Adrenal gland (tissue), 9 donors: ENCODE measurements at regions not wholly inside any gene's neighbourhood (a gene's known extent, or its start where the extent isn't known, plus 50 kb on each side); places are given as distances from the start of the nearest gene placed in this dataset.

Source experiments
- DNase-seq, 7 donors: peaks; one replicate each; pipeline ENCODE4 v3.0.0-alpha.2; 2019 to 2020
- H3K27ac ChIP-seq, 5 donors: fragments of 200-600 bp; sonication (generic) in 4 of 5; 1 replicate in 3 of 5; 2 replicates in 2 of 5; pipeline versions ENCODE4 v1.5.1 to v1.8.0; 2016 to 2020; ENCODE audit warnings: mild to moderate bottlenecking in 1 of 5
- H3K27me3 ChIP-seq: fragments of 200-600 bp; 2 replicates; pipeline ENCODE4 v1.8.0; 2021
- H3K36me3 ChIP-seq, 2 donors: fragments of 200-600 bp; replicated peaks in 1 of 2; 1 replicate in 1 of 2; 2 replicates in 1 of 2; pipeline versions ENCODE4 v1.5.1 to v1.8.0; 2018 to 2022
- H3K4me1 ChIP-seq, 2 donors: fragments of 200-600 bp; replicated peaks in 1 of 2; 1 replicate in 1 of 2; 2 replicates in 1 of 2; pipeline versions ENCODE4 v1.5.1 to v1.8.0; 2018 to 2021
- H3K4me3 ChIP-seq, 4 donors: fragments of 200-600 bp; sonication (generic) in 3 of 4; one replicate each; pipeline ENCODE4 v1.5.1; 2016 to 2018
- H3K9me3 ChIP-seq, 3 donors: fragments of 200-600 bp; sonication (generic) in 1 of 3; replicated peaks in 1 of 3; 1 replicate in 2 of 3; 2 replicates in 1 of 3; pipeline versions ENCODE4 v1.5.1 to v1.8.0; 2016 to 2021
- POLR2A ChIP-seq, 2 donors: fragments of 450-650 bp; IDR thresholded peaks; one replicate each; pipeline ENCODE4 v1.6.1; 2017; ENCODE audit warnings: antibody characterized with exemption in 2 of 2, mild to moderate bottlenecking in 2 of 2, moderate library complexity in 1 of 2
- WGBS, 4 donors: extraction: QIAGEN DNeasy Blood & Tissue Kit in 2 of 4; methylation state at CpG; one replicate each; pipeline versions ENCODE4 v1.1.5 to v1.1.7; 2013 to 2017; 5-methylcytosine and 5-hydroxymethylcytosine counted together
- intact Hi-C, 2 donors: fragments of 100-400 bp; cut with DNase I; formaldehyde crosslinking; loops; one replicate each; pipeline versions ENCODE4 v1.14.1 to v1.15.0; 2022 to 2023
- TF ChIP-seq, protein P1 (sequence below), 6 experiments: fragments of 450-650 bp in 4 of 6; fragments of 200-600 bp in 2 of 6; sonication (generic) in 1 of 6; IDR thresholded peaks; 1 replicate in 5 of 6; 2 replicates in 1 of 6; pipeline versions ENCODE4 v1.5.1 to v1.8.0; 2016 to 2021; ENCODE audit warnings: antibody characterized with exemption in 6 of 6, mild to moderate bottlenecking in 2 of 6, moderate library complexity in 1 of 6
- donor health status: healthy with polysubstance abuse.
- donor health status: Bipolar disorder and iron deficiency.
- donor health status: DM: yes; HTN: yes; CAD: no.
- donor health status: DM: no; HTN: no; CAD: no.
- donor health status: DM: no; HTN: no; CAD: no.

DNA sequence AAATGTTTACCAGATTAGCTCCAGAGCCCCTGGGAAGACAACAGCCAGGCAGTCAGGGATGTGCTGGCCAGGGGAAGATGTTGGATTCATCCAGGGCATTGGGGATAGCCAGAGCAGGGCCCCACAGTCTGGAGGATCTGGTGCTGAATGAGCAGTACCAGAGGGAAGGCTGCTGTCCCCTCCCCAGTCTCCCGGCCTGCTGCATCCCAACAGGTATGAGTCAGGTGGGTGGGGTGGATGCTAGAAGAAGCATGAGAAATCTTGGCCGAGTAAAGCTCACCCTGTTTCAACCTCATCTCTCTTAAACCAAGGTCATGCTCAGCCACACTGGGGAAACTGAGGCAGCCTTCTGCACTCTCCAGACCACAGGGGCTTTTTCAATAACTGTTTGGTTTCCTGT, 71.9 kb upstream of the SEC14L1 start:
- intact Hi-C loops: no loop called here
- Histone ChIP-seq H3K4me3 (no peak overlapping the region), H3K27ac (no peak overlapping the region), H3K36me3 (no peaks in the 10 kb centered on the region), H3K4me1 (no peaks in the 10 kb centered on the region), H3K9me3 (no peaks in the 10 kb centered on the region), H3K27me3 (peaks cover 32% of the 10 kb centered on the region)
- no peak for DNase-seq
- WGBS, 4 donors: 46 to 61% (median 49%) methylated on average over 2 of the region's 2 CpGs
- TF ChIP-seq POLR2A (IDR thresholded peaks at IDR 0.05): no peak
- TF ChIP-seq, protein P1, sequence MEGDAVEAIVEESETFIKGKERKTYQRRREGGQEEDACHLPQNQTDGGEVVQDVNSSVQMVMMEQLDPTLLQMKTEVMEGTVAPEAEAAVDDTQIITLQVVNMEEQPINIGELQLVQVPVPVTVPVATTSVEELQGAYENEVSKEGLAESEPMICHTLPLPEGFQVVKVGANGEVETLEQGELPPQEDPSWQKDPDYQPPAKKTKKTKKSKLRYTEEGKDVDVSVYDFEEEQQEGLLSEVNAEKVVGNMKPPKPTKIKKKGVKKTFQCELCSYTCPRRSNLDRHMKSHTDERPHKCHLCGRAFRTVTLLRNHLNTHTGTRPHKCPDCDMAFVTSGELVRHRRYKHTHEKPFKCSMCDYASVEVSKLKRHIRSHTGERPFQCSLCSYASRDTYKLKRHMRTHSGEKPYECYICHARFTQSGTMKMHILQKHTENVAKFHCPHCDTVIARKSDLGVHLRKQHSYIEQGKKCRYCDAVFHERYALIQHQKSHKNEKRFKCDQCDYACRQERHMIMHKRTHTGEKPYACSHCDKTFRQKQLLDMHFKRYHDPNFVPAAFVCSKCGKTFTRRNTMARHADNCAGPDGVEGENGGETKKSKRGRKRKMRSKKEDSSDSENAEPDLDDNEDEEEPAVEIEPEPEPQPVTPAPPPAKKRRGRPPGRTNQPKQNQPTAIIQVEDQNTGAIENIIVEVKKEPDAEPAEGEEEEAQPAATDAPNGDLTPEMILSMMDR (IDR thresholded peaks at IDR 0.05): no peak

DNA sequence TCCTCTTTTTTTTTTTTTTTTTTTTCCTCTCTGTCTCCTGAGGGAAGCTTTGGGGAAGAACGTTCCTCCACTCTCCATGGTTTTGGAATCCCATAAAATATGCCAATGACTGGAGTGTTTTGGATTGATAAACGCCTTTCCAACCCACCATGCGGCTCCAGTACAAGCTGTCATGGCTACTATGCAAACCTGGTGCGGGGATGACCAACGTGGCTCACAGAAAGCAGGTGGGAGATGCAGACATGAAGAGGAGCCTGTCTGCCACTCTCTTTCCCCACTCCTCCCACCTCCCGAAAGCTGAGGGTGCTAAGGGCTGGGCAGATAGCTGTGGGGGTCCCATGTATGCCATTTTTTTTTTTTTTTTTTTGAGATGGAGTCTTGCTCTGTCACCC, 69.9 kb upstream of the SEC14L1 start:
- Histone ChIP-seq H3K4me1 (no peaks in the 10 kb centered on the region), H3K27me3 (peaks cover 42% of the 10 kb centered on the region), H3K4me3 (no peak overlapping the region), H3K9me3 (no peaks in the 10 kb centered on the region), H3K27ac (no peak overlapping the region), H3K36me3 (no peaks in the 10 kb centered on the region)
- DNase-seq: no peak
- intact Hi-C loops: no loop called here
- TF ChIP-seq POLR2A (IDR thresholded peaks at IDR 0.05): no peak
- TF ChIP-seq, protein P1 (IDR thresholded peaks at IDR 0.05): no peak
- WGBS, 4 donors: 65 to 80% (median 71%) methylated on average over 6 of the region's 6 CpGs

DNA sequence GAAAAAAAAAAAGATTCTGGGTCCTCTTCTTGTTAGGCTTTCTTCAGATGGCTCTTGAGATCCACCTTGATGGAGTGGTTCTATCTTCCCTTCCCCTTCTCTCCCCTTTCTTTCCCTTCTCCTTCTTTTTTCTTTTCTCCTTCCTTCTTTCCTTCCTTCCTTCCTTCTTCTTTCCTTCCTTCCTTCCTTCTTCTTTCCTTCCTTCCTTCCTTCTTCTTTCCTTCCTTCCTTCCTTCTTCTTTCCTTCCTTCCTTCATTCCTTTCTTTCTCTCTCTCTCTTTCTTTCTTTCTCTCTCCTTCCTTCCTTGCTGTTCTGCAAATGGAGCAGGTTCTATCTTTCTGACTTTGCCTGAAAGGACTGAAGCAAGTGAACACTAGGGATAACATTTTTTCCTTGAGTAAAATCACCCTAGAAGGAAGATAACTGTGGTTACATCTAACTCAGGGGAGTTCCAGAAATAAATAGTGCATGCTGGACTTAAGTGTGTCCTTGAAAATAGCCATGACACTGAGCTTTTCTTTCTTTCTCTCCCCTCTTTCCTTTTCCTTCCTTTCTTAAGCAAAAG, 68.8 kb upstream of the SEC14L1 start:
- Histone ChIP-seq H3K9me3 (no peaks in the 10 kb centered on the region), H3K36me3 (no peaks in the 10 kb centered on the region), H3K4me3 (no peak overlapping the region), H3K4me1 (no peaks in the 10 kb centered on the region), H3K27me3 (peaks cover 42% of the 10 kb centered on the region), H3K27ac (no peak overlapping the region)
- no peak for TF ChIP-seq POLR2A (IDR thresholded peaks at IDR 0.05)
- TF ChIP-seq, protein P1 (IDR thresholded peaks at IDR 0.05): no peak
- no peak for DNase-seq
- intact Hi-C loops: no loop called here

DNA sequence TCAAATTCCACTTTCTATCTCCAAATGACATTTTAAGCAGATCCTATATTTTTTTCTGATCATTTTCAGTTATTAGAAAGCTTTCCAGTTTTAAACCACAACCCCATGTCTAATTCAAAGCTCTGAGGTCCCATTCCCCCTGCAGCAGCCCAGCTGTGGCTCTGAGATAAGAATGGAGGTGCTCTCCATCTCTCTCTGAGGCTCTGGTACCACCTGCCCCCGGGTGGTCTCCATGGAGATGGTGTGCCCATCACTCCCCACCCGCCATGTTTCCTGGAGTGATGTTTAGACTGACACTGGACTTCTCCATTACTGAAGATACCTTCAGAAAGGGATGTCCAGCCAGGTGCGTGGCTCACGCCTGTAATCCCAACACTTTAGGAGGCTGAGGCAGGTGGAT, 68.1 kb upstream of the SEC14L1 start:
- Histone ChIP-seq H3K9me3 (no peaks in the 10 kb centered on the region), H3K27me3 (peaks cover 38% of the 10 kb centered on the region), H3K4me3 (no peak overlapping the region), H3K27ac (no peak overlapping the region), H3K36me3 (no peaks in the 10 kb centered on the region), H3K4me1 (no peaks in the 10 kb centered on the region)
- intact Hi-C loops: no loop called here
- 27 to 78% (median 61%) methylated on average over 3 to 4 of the region's 4 CpGs for WGBS, 4 donors
- TF ChIP-seq, protein P1 (IDR thresholded peaks at IDR 0.05): no peak
- no peak for TF ChIP-seq POLR2A (IDR thresholded peaks at IDR 0.05)
- DNase-seq: no peak
